ENCODE measurements at regions not wholly inside any gene's neighbourhood (a gene's known extent, or its start where the extent isn't known, plus 50 kb on each side); places are given as distances from the start of the nearest gene placed in this dataset.

GRCh38 chr10:31081937-31082840 lies 50.5 kb upstream of the ZNF438 start:
- no peak for DNase-seq

DNA sequence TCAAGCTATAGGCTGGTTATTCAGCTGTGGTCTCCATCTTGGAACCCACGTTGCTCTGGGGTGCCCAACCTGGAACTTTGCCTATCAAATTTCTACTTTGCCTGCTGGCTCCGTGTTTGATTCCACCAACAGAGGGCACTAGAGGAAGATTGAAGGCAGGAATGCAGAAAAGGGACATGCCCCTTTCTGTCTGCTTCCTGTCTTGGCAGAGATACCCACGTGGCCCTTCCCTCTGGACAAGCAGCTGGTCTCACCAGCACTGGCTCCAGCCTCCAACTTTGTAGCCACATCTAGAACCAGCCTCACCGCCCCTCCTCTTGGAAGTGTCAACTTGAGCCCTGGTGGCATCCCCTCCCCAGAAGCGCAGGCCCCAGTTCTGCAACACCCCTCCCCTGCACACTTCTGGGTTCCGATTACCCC lies 52.1 kb upstream of the ZNF438 start:
- DNase-seq, result peak; percentile 62 to 84 (median 76)

- peak in 1 of 4 experiments; percentile 10 for DNase-seq
These were observed 55.3 kb upstream of the ZNF438 start for GRCh38 chr10:31087011-31087410.

DNA sequence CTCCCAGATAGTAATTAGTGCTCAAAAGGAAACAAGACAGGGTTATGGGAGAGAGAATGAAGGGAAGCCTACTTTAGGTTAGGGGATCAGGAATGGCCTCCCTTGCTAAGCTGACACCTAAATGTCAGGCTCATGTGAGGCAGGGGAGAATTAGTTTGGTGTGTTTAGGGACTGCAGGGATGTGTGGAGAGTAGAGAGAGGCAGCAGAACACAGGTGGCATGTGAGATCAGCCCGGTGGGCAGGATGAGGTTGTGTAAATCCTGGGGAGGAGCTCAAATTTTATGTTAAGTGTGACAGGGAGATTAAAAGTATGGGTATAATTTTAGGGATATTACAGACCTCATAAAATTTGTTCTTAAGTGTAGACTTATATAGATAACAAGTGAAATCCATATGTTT lies 56.2 kb upstream of the ZNF438 start:
- DNase-seq, result no peak

- DNase-seq, result no peak
These were observed 59.4 kb upstream of the ZNF438 start for GRCh38 chr10:31090894-31091607.

DNA sequence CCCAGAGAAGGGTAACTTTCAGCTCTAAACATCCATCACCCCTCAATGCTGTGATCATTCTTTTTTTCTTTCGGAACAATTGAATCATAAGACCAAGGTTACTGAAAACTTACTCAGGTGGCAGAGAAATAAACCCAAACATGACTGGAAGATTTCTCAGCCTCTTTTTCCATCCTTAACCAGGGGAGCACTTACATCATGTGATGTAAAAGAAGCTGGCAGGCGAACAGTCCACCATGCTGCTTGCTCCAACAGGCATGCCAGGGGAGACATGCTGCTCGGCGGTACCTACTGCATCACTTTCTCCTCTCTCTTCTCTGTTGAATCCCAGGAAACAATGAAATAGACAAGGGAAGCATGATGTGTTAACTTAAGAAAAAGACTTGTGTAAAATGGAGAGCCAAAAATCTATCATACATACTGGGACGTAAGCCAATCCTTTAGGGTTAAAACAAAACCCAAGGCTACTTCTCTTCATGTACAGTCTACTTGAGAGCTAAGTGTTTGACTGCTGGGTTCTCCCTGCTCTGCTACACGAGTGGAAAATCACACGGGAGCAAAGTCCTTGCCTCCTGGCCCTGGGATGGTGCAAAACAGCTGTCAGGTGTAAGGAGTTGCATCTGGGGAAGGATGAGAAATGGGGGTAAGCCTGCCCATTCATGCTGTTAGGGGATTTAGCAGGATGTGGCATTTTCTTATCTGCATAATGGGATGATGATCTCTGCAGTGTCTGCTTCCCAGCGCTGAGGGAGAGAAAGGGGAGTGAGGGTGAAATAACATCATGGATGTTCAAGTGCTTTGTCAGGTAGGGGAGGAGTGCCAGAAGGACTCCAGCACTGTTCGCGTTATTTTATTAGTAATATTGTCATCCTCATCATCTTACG lies 64.3 kb upstream of the ZNF438 start:
- no peak for DNase-seq

- DNase-seq, result no peak
These were observed 66.4 kb upstream of the ZNF438 start for GRCh38 chr10:31098046-31098445.

GRCh38 chr10:31099094-31099493 lies 67.4 kb upstream of the ZNF438 start:
- no peak for DNase-seq

GRCh38 chr10:31099664-31100063 lies 68.0 kb upstream of the ZNF438 start:
- DNase-seq, result no peak

DNA sequence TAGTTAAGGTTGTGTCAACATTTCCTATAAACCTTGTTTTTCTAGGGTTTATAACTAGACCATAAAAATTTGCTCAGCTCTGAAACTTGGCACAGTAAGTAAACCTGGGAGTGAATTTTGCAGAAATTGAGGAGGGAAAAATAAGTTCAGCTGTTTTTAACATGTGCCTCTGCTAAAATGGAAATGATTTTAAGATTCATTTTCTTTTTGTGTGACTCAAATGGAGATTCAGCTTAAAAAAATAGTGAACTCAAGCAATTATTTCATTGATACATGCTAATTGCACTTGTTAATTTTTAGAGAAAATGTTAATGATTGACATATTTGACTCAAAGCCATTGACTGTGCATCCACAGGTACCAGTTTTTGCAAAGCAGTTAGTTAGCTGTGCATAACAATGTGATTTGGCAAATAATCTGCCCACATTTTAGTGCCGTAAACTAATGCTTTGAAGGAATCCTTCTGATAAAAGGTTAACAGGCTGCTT lies 68.5 kb upstream of the ZNF438 start:
- DNase-seq, result no peak

DNA sequence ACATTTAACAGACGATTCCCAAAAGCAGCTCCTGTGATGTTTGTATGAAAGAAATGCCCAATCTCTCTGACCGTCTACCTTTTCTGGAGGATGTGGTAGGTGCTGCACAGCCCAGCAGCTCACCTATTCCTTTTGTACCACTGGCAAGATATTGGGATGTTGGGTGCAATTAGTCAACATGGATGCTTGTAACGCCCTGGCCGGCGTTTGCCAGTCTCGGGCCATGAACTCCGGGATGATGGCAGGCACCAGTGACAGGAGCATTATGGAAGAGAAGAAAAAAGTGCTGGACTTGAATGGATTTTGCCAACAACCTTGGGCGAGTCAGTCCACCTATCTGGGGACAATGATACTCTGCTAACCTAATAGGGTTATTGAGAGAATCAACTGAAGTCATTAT lies 69.0 kb upstream of the ZNF438 start:
- no peak for DNase-seq

DNA sequence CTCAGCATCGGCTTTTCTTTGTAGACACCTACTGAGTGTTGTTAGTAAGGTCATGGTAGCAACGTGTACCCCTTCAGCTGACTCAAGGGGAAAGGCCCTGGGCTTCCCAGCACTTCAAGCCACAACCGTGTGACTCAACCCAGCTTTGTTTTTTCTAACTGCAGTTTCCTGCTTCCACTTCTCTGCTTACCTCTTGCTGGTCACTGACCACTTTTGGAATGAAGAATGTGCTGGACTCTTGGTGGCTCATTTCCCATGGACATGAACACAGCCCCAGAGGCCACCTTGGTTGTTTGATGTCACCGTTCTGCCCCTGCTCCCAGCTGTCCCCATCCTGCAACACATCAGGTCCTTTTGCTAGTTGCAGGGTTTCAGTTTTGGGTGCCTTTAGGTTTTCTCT lies 69.5 kb upstream of the ZNF438 start:
- peak in 2 of 4 experiments; percentile 14 to 19 for DNase-seq

- no peak for DNase-seq
These were observed 70.8 kb upstream of the ZNF438 start for GRCh38 chr10:31102421-31102820.

- no peak for DNase-seq
These were observed 71.4 kb upstream of the ZNF438 start for GRCh38 chr10:31103112-31103511.

- DNase-seq, result no peak
These were observed 81.3 kb upstream of the ZNF438 start for GRCh38 chr10:31112961-31113360.

DNA sequence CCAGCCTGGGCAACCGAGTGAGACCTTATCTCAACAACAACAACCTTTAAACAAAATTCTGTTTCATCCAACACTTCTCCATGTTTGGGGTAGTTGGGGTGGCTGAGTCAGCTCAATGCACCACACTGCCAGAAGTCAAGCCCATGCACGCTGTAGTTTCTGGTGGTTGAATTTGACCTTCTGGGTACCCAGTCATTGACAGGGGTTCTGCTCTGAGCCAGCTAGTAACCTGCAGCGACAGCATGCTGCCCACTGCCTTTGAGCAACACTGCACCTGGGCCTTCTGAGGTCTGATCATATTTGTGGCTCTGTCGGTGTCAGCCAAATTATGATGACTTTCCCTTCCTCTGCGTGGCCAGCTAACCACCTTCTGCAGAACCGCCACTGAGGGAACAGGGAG lies 84.6 kb upstream of the ZNF438 start:
- no peak for DNase-seq

DNA sequence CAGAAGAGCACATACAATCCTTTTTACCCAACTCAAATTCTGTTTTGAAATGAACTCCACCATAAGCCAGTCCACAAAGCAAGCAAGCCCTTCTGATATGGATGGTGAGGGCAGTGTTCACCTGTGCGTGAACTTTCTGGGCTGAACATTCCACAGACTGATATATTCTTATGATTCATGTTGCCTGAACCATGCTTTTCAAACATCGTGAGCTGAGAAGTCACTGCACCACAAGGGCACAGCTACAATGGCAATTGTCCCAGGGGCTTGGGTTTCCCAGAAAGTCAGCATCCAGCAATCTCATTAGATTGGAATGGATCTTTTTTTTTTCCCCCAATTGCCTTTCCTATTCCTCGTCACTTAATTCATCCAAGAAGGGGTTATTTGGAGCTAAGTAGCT lies 86.9 kb upstream of the ZNF438 start:
- no peak for DNase-seq

DNA sequence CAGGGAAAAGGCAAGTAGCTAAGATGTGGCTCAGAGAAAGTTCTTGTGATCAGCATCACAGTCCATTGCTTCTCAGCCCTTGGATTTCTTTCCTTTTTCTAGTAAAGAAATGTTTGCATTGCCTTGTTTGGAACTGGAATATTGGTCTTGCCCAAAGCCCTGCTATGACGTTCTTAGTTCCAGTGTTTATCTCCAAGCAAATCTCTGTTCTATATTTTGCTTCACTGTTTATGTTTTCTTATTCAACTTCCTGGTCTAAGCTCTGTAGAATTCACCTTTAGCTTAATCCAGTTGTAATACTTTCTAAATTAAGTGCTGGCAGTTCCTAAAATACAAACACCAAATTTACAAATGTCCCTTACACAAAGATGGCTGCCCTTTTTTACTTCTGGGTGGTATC lies 88.7 kb upstream of the ZNF438 start:
- DNase-seq, result no peak

GRCh38 chr10:31120961-31121685 lies 89.5 kb upstream of the ZNF438 start:
- peak in 2 of 4 experiments; percentile 8 to 20 for DNase-seq

DNA sequence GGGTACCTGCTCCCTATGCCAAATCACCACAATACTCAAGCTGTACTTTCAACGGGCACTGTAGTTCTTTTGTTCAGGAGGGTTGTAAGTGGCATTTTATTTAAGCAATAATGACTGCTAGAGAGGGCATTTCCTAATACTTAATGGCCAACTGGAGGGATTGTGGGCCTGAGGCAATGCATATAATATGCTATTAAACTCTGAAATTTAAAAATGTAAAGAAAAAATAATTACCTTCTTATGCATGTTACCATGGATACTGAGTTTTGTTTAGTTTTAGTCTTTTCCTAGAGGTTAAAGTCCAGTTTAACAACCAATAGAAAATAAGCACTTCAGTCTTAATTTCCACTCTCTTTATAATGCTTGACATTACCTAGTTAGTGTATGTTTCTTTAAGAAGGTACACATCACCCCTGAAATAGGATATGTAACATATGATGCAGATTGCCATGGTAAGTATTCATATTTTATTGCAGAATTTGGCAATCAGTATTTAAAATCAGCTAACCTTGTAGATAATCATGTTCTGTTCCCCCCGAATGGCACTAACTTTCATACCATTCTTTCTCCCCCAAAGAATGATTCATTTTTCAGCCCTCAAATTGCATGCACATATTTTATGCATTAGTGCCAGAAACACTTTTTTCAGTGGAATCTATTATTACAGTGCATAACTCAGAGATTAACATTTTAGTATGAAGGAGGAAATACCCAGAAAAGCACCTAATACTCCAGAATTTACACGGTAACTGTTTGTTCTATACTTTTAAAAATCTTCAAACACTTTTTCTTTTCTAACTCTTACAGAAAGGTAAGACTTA lies 90.3 kb upstream of the ZNF438 start:
- no peak for DNase-seq

GRCh38 chr10:31123946-31124345 lies 92.3 kb upstream of the ZNF438 start:
- no peak for DNase-seq

Measured in suppressor macrophage (primary cell).